SK-N-SH (cell line): ENCODE measurements at regions not wholly inside any gene's neighbourhood (a gene's known extent, or its start where the extent isn't known, plus 50 kb on each side); places are given as distances from the start of the nearest gene placed in this dataset.

Source experiments
- CTCF ChIA-PET: fragments of 300-600, 350-600 bp; formaldehyde crosslinking; extraction: SDS; loops from one replicate; lab custom pipeline; 2021; lab: Yijun Ruan, JAX
- POLR2A ChIA-PET: fragments of 350-600 bp; sonication (Branson Sonifier 250); formaldehyde crosslinking; extraction: SDS; loops from one replicate; lab custom pipeline; 2020; ENCODE audit warnings: antibody characterized with exemption, inconsistent platforms; lab: Yijun Ruan, JAX
- DNase-seq: peaks from one replicate; pipeline ENCODE4 v3.0.0; 2012
- H2AFZ ChIP-seq: fragments of 200-600 bp; sonication (generic); 2 replicates; pipeline ENCODE4 v1.8.1; 2016; ENCODE audit warnings: antibody characterized with exemption, mild to moderate bottlenecking, low read depth
- H3F3A ChIP-seq: fragments of 200-600 bp; sonication (generic); replicated peaks from 2 replicates; pipeline ENCODE3; 2016; ENCODE audit warnings: antibody characterized with exemption, mild to moderate bottlenecking; ENCODE audit not compliant: insufficient read depth
- H3K27ac ChIP-seq, 2 experiments: fragments of 200-500 bp in 1 of 2; fragments of 200-600 bp in 1 of 2; sonication (Bioruptor generic) in 1 of 2; sonication (generic), shearing (Covaris generic) in 1 of 2; 2 replicates each; pipeline versions ENCODE4 v1.5.1 to v1.6.1; 2014 to 2016; ENCODE audit warnings: low read depth in 2 of 2, inconsistent platforms in 1 of 2, low read length in 1 of 2, mild to moderate bottlenecking in 1 of 2, mixed read lengths in 1 of 2
- H3K27me3 ChIP-seq: fragments of 200-600 bp; sonication (generic), shearing (Covaris generic); 2 replicates; pipeline ENCODE4 v1.6.1; 2016; ENCODE audit warnings: mixed run types; ENCODE audit not compliant: insufficient read depth
- H3K36me3 ChIP-seq, 2 experiments: fragments of 200-500 bp in 1 of 2; fragments of 200-600 bp in 1 of 2; sonication (Bioruptor generic) in 1 of 2; sonication (generic) in 1 of 2; replicated peaks in 1 of 2; 2 replicates each; pipeline versions ENCODE3 to v1.5.1; 2014 to 2016; ENCODE audit warnings: low read length in 1 of 2, mild to moderate bottlenecking in 1 of 2; ENCODE audit not compliant: insufficient read depth in 2 of 2, control insufficient read depth in 1 of 2
- H3K4me1 ChIP-seq, 2 experiments: fragments of 200-500 bp in 1 of 2; fragments of 200-600 bp in 1 of 2; sonication (Bioruptor generic) in 1 of 2; sonication (generic), shearing (Covaris generic) in 1 of 2; 2 replicates each; pipeline versions ENCODE4 v1.5.1 to v1.6.1; 2014 to 2016; ENCODE audit warnings: low read depth in 1 of 2, low read length in 1 of 2, mixed run types in 1 of 2; ENCODE audit not compliant: insufficient read depth in 2 of 2, control insufficient read depth in 1 of 2
- H3K4me2 ChIP-seq: fragments of 200-600 bp; sonication (generic), shearing (Covaris generic); 2 replicates; pipeline ENCODE4 v1.6.1; 2017; ENCODE audit warnings: mixed run types
- H3K4me3 ChIP-seq, 2 experiments: fragments of 200-500 bp in 1 of 2; fragments of 200-600 bp in 1 of 2; sonication (Bioruptor generic) in 1 of 2; sonication (generic), shearing (Covaris generic) in 1 of 2; 2 replicates each; pipeline versions ENCODE4 v1.5.1 to v1.8.1; 2014 to 2016; ENCODE audit warnings: low read depth in 2 of 2, inconsistent platforms in 1 of 2, low read length in 1 of 2, mild to moderate bottlenecking in 1 of 2, mixed read lengths in 1 of 2, moderate library complexity in 1 of 2
- H3K79me2 ChIP-seq: fragments of 200-600 bp; sonication (generic); 2 replicates; pipeline ENCODE4 v1.8.1; 2017; ENCODE audit warnings: mild to moderate bottlenecking; ENCODE audit not compliant: insufficient read depth
- H3K9ac ChIP-seq: fragments of 200-600 bp; sonication (generic); 2 replicates; pipeline ENCODE4 v1.6.1; 2017; ENCODE audit warnings: mixed run types
- H3K9me2 ChIP-seq: fragments of 200-600 bp; sonication (generic); 2 replicates; pipeline ENCODE4 v1.6.1; 2017; ENCODE audit warnings: mixed run types
- H3K9me3 ChIP-seq: fragments of 200-600 bp; sonication (generic); 2 replicates; pipeline ENCODE4 v1.6.1; 2017; ENCODE audit warnings: mixed run types, mild to moderate bottlenecking, moderate library complexity
- H4K20me1 ChIP-seq: fragments of 200-600 bp; sonication (generic); 2 replicates; pipeline ENCODE4 v1.6.1; 2017; ENCODE audit warnings: mild to moderate bottlenecking, mixed run types; ENCODE audit not compliant: insufficient read depth
- ELF1 ChIP-seq: IDR thresholded peaks from 2 replicates; pipeline ENCODE4 v1.4.0; 2012
- GATA2 ChIP-seq: sonication (generic); formaldehyde crosslinking; IDR thresholded peaks from 2 replicates; pipeline ENCODE4 v1.5.0; 2020; ENCODE audit warnings: mild to moderate bottlenecking, missing genetic modification reagents
- JUND ChIP-seq: IDR thresholded peaks from 2 replicates; pipeline ENCODE4 v1.4.0; 2012
- MEF2A ChIP-seq: IDR thresholded peaks from 2 replicates; pipeline ENCODE4 v1.4.0; 2012; ENCODE audit warnings: low read depth, borderline replicate concordance
- MXI1 ChIP-seq: IDR thresholded peaks from 2 replicates; pipeline ENCODE4 v1.6.1; 2012; ENCODE audit warnings: mild to moderate bottlenecking, low read depth, low read length, improper control_type of control experiment
- NRF1 ChIP-seq: IDR thresholded peaks from 2 replicates; pipeline ENCODE4 v1.6.1; 2012; ENCODE audit warnings: low read depth, mild to moderate bottlenecking, low read length
- PBX3 ChIP-seq: IDR thresholded peaks from 2 replicates; pipeline ENCODE4; 2012
- POLR2AphosphoS5 ChIP-seq: IDR thresholded peaks from 2 replicates; pipeline ENCODE4 v1.6.1; 2012; ENCODE audit warnings: low read depth, low read length
- RAD21 ChIP-seq: IDR thresholded peaks from 2 replicates; pipeline ENCODE4 v1.6.1; 2012; ENCODE audit warnings: mild to moderate bottlenecking, low read length
- RXRA ChIP-seq: IDR thresholded peaks from 2 replicates; pipeline ENCODE4 v1.4.0; 2012; ENCODE audit warnings: low read depth, mild to moderate bottlenecking, borderline replicate concordance
- SMC3 ChIP-seq: IDR thresholded peaks from 2 replicates; pipeline ENCODE4 v1.6.1; 2012; ENCODE audit warnings: low read depth, low read length, improper control_type of control experiment
- TCF12 ChIP-seq: IDR thresholded peaks from 2 replicates; pipeline ENCODE4 v1.4.0; 2012
- USF1 ChIP-seq: IDR thresholded peaks from 2 replicates; pipeline ENCODE4 v1.4.0; 2012; ENCODE audit warnings: low read depth, borderline replicate concordance
- YY1 ChIP-seq: IDR thresholded peaks from 2 replicates; pipeline ENCODE4 v1.4.0; 2012; ENCODE audit warnings: low read depth, mild to moderate bottlenecking
- WGBS: methylation state at CpG from one replicate; pipeline ENCODE4 v1.1.6; 2017; ENCODE audit warnings: low lambda C conversion rate; 5-methylcytosine and 5-hydroxymethylcytosine counted together
- TF ChIP-seq, protein P1 (sequence below): fragments of 200-600 bp; sonication (generic); IDR thresholded peaks from 2 replicates; pipeline ENCODE4 v1.6.1; 2017; ENCODE audit warnings: antibody characterized with exemption, mild to moderate bottlenecking, moderate library complexity
- TF ChIP-seq, protein P2 (sequence below): fragments of 150-350 bp; IDR thresholded peaks from 2 replicates; pipeline ENCODE4 v1.6.1; 2016; ENCODE audit warnings: mild to moderate bottlenecking, low read depth, low read length

DNA sequence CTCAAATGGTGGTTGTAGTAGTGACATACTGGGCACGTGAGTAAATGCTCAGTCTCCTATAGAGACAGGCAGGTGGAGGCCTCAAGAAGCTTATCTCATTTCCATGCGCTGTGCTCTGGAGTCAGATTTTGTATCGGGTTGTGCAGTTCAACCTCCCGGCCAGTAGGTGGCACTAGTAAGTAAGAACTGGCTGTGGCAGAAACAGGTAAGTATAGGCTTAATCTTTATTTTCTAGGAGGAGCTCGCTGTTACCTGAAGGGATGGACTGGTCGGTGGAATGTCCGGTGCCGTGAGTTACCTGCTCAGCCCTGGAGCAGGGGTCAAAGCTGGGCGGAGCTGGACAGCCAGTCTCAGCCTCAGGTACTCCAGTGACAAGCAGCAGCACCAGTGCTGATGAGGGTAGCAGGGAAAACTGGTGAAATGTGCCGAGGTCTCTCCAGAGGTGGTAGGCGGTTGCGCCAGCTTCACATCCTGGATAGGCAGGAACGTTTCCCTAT lies 880.1 kb upstream of the SEMA6A start:
- Histone ChIP-seq H3K79me2 (no peaks in the 10 kb centered on the region), H3K4me1 (no peaks in the 10 kb centered on the region), H3K9ac (no peak overlapping the region), H3K9me3 (no peaks in the 10 kb centered on the region), H3K27me3 (no peaks in the 10 kb centered on the region)
- CTCF ChIA-PET = interaction anchor here (0.6 to 2.2 kb wide), 40 partner anchors 8 to 1454 kb away, joined by 3 to 11 read pairs (median 4); partner anchors contain the start of gene SEMA6A
- peak; percentile 12 for DNase-seq
- TF ChIP-seq SMC3 = peak; percentile 29; the same call in 1 of the 2 replicates
- TF ChIP-seq JUND = no peak
- TF ChIP-seq NRF1 = no peak
- TF ChIP-seq PBX3 = no peak
- TF ChIP-seq RAD21 = peak; percentile 68
- TF ChIP-seq, protein P1, sequence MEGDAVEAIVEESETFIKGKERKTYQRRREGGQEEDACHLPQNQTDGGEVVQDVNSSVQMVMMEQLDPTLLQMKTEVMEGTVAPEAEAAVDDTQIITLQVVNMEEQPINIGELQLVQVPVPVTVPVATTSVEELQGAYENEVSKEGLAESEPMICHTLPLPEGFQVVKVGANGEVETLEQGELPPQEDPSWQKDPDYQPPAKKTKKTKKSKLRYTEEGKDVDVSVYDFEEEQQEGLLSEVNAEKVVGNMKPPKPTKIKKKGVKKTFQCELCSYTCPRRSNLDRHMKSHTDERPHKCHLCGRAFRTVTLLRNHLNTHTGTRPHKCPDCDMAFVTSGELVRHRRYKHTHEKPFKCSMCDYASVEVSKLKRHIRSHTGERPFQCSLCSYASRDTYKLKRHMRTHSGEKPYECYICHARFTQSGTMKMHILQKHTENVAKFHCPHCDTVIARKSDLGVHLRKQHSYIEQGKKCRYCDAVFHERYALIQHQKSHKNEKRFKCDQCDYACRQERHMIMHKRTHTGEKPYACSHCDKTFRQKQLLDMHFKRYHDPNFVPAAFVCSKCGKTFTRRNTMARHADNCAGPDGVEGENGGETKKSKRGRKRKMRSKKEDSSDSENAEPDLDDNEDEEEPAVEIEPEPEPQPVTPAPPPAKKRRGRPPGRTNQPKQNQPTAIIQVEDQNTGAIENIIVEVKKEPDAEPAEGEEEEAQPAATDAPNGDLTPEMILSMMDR = peak; percentile 73
- TF ChIP-seq YY1 = no peak
- TF ChIP-seq, all 33 proteins: peak for 3
- no peaks in the 10 kb centered on the region for H3F3A ChIP-seq
- H2AFZ ChIP-seq = no peak overlapping the region
- no peaks in the 10 kb centered on the region for H3K36me3 ChIP-seq
- H3K9me2 ChIP-seq = no peaks in the 10 kb centered on the region
- no peak overlapping the region for H3K4me2 ChIP-seq
- 39% methylated on average over 13 of the region's 13 CpGs for WGBS
- H4K20me1 ChIP-seq = no peaks in the 10 kb centered on the region
- POLR2A ChIA-PET = no interaction called here
- H3K27ac ChIP-seq = no peak overlapping the region
- H3K4me3 ChIP-seq = no peak overlapping the region

DNA sequence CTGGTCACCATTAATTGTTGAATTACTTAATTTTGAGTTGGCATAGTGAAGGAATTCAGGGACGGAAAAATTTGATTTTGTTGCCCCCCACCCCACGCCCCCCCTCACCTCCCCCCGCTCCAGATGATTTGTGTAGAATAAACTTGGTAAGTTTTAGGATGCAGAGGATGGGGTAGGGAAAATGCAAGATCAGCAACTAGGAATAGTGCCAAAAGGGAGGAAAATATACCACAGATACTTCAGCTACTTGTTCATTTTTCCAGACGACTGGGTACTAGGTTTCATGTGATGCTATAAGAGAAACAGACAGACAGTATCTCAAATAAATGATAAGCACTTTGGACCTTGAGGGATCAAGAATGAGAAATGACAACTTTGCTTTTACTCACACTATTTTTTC lies 862.2 kb upstream of the SEMA6A start:
- Histone ChIP-seq H2AFZ (no peak overlapping the region), H3K9me3 (no peaks in the 10 kb centered on the region), H3K27ac (no peak overlapping the region), H4K20me1 (no peaks in the 10 kb centered on the region), H3K9me2 (no peaks in the 10 kb centered on the region), H3F3A (no peaks in the 10 kb centered on the region), H3K4me2 (no peak overlapping the region), H3K36me3 (no peaks in the 10 kb centered on the region), H3K4me1 (no peaks in the 10 kb centered on the region), H3K4me3 (no peak overlapping the region), H3K79me2 (no peaks in the 10 kb centered on the region), H3K27me3 (no peaks in the 10 kb centered on the region), H3K9ac (no peak overlapping the region)
- CTCF ChIA-PET = interaction anchor here (0.7 to 2.9 kb wide), 2 partner anchors 18 to 1271 kb away, joined by 3 to 11 read pairs; no protein-coding TSS in a partner anchor
- WGBS = 42% methylated on average over 4 of the region's 4 CpGs
- POLR2A ChIA-PET = no interaction called here
- no peak for DNase-seq
- TF ChIP-seq MEF2A (no peak), GATA2 (CRISPR knock-in tag) (no peak), RXRA (no peak), ELF1 (no peak), RAD21 (no peak), TCF12 (no peak), POLR2AphosphoS5 (no peak), JUND (no peak), SMC3 (no peak), USF1 (no peak), MXI1 (no peak)
- TF ChIP-seq, protein P2, sequence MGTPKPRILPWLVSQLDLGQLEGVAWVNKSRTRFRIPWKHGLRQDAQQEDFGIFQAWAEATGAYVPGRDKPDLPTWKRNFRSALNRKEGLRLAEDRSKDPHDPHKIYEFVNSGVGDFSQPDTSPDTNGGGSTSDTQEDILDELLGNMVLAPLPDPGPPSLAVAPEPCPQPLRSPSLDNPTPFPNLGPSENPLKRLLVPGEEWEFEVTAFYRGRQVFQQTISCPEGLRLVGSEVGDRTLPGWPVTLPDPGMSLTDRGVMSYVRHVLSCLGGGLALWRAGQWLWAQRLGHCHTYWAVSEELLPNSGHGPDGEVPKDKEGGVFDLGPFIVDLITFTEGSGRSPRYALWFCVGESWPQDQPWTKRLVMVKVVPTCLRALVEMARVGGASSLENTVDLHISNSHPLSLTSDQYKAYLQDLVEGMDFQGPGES = no peak
- TF ChIP-seq, protein P1 = no peak
